H1 (cell line): ENCODE measurements at regions not wholly inside any gene's neighbourhood (a gene's known extent, or its start where the extent isn't known, plus 50 kb on each side); places are given as distances from the start of the nearest gene placed in this dataset.

ENCODE experiments used
- CTCF ChIA-PET: fragments of 300-600 bp; sonication (Branson Sonifier 250); formaldehyde crosslinking; loops from one replicate; lab custom pipeline; 2021; ENCODE audit not compliant: partially characterized antibody; lab: Charles Lee
- POLR2A ChIA-PET: fragments of 300-600 bp; sonication (Branson Sonifier 250); formaldehyde crosslinking; loops from one replicate; lab custom pipeline; 2021; ENCODE audit warnings: inconsistent platforms; ENCODE audit not compliant: partially characterized antibody; lab: Charles Lee
- DNase-seq, 2 experiments: peaks; one replicate each; pipeline versions ENCODE4 v3.0.0 to v3.0.0-alpha.2; 2010 to 2022; ENCODE audit warnings: low spot score in 2 of 2, low read depth in 1 of 2, mixed read lengths in 1 of 2
- FAIRE-seq: peaks from 2 replicates; lab custom pipeline; 2011; peaks lifted over from hg19 to GRCh38; lab: Jason Lieb, UNC
- H2AFZ ChIP-seq: 2 replicates; pipeline ENCODE4 v1.8.1; 2012; ENCODE audit warnings: low read length, inconsistent platforms
- H2AK5ac ChIP-seq: 2 replicates; pipeline ENCODE4 v1.6.1; 2013; ENCODE audit warnings: low read depth, low read length
- H2BK120ac ChIP-seq: replicated peaks from 2 replicates; pipeline ENCODE3; 2013; ENCODE audit warnings: low read depth, low read length, inconsistent platforms
- H2BK12ac ChIP-seq: 2 replicates; pipeline ENCODE4 v1.6.1; 2013; ENCODE audit warnings: low read depth, low read length
- H2BK15ac ChIP-seq: 2 replicates; pipeline ENCODE4 v1.6.1; 2013; ENCODE audit warnings: low read length
- H2BK20ac ChIP-seq: 2 replicates; pipeline ENCODE4 v1.6.1; 2013; ENCODE audit warnings: low read length
- H2BK5ac ChIP-seq: 2 replicates; pipeline ENCODE4 v1.6.1; 2013; ENCODE audit warnings: low read depth, low read length
- H3K14ac ChIP-seq: 2 replicates; pipeline ENCODE4 v1.6.1; 2013; ENCODE audit warnings: inconsistent platforms; ENCODE audit not compliant: insufficient read length
- H3K18ac ChIP-seq: 2 replicates; pipeline ENCODE4 v1.6.1; 2013; ENCODE audit warnings: low read length; ENCODE audit errors: extremely low read depth
- H3K23ac ChIP-seq: 2 replicates; pipeline ENCODE4 v1.6.1; 2013; ENCODE audit warnings: inconsistent platforms; ENCODE audit not compliant: insufficient read length
- H3K23me2 ChIP-seq: 2 replicates; pipeline ENCODE4 v1.6.1; 2013; ENCODE audit warnings: low read depth, low read length
- H3K27ac ChIP-seq: 2 replicates; pipeline ENCODE4 v1.6.1; 2011; ENCODE audit warnings: low read depth, low read length, inconsistent platforms
- H3K27me3 ChIP-seq, 4 experiments: replicated peaks in 1 of 4; 1 replicate in 1 of 4; 2 replicates in 3 of 4; pipeline versions ENCODE4 v1.6.1 to v1.8.1; 2011 to 2013; ENCODE audit warnings: low read length in 3 of 4, mild to moderate bottlenecking in 3 of 4, inconsistent platforms in 2 of 4, mixed read lengths in 2 of 4, moderate library complexity in 1 of 4; ENCODE audit not compliant: control insufficient read depth in 3 of 4, insufficient read depth in 3 of 4; ENCODE audit errors: extremely low read depth in 1 of 4
- H3K36me3 ChIP-seq, 4 experiments: 2 replicates each; pipeline versions ENCODE4 v1.6.1 to v1.8.1; 2011 to 2013; ENCODE audit warnings: mild to moderate bottlenecking in 4 of 4, low read length in 3 of 4, moderate library complexity in 2 of 4, control low read depth in 1 of 4, inconsistent platforms in 1 of 4; ENCODE audit not compliant: insufficient read depth in 4 of 4, control insufficient read depth in 2 of 4
- H3K4ac ChIP-seq: replicated peaks from 2 replicates; pipeline ENCODE3; 2013; ENCODE audit warnings: low read length, low read depth, mixed read lengths, inconsistent platforms; ENCODE audit not compliant: insufficient read length
- H3K4me1 ChIP-seq, 4 experiments: replicated peaks in 1 of 4; 1 replicate in 1 of 4; 2 replicates in 3 of 4; pipeline versions ENCODE4 v1.6.1 to v1.8.1; 2011 to 2013; ENCODE audit warnings: low read length in 3 of 4, inconsistent platforms in 2 of 4, mixed read lengths in 1 of 4; ENCODE audit not compliant: insufficient read depth in 4 of 4, control insufficient read depth in 3 of 4
- H3K4me2 ChIP-seq, 2 experiments: 2 replicates each; pipeline versions ENCODE4 v1.6.1 to v1.8.1; 2011 to 2013; ENCODE audit warnings: low read depth in 2 of 2, low read length in 2 of 2, control low read depth in 1 of 2, inconsistent platforms in 1 of 2, mild to moderate bottlenecking in 1 of 2; ENCODE audit not compliant: insufficient read depth in 1 of 2
- H3K4me3 ChIP-seq, 4 experiments: fragments of 200-600, 300-600 bp in 1 of 4; sonication (generic), shearing (Covaris generic), sonication (Bioruptor Twin) in 1 of 4; 2 replicates each; pipeline versions ENCODE4 v1.5.1 to v1.8.1; 2011 to 2016; ENCODE audit warnings: low read length in 4 of 4, low read depth in 3 of 4, control low read depth in 2 of 4, inconsistent platforms in 2 of 4, mild to moderate bottlenecking in 2 of 4, mixed read lengths in 1 of 4, moderate library complexity in 1 of 4; ENCODE audit not compliant: insufficient read depth in 2 of 4; ENCODE audit errors: extremely low read depth in 1 of 4
- H3K56ac ChIP-seq: replicated peaks from 2 replicates; pipeline ENCODE3; 2013; ENCODE audit warnings: low read depth, mild to moderate bottlenecking, mixed read lengths, low read length, inconsistent platforms; ENCODE audit not compliant: insufficient read length
- H3K79me1 ChIP-seq: 2 replicates; pipeline ENCODE4 v1.6.1; 2013; ENCODE audit warnings: low read depth, low read length, control low read depth
- H3K79me2 ChIP-seq, 2 experiments: 2 replicates each; pipeline versions ENCODE4 v1.6.1 to v1.8.1; 2012 to 2013; ENCODE audit warnings: low read length in 2 of 2, mild to moderate bottlenecking in 2 of 2, inconsistent platforms in 1 of 2; ENCODE audit not compliant: insufficient read depth in 2 of 2, control insufficient read depth in 1 of 2
- H3K9ac ChIP-seq, 4 experiments: replicated peaks in 1 of 4; 1 replicate in 1 of 4; 2 replicates in 3 of 4; pipeline versions ENCODE4 v1.6.1 to v1.8.1; 2011 to 2013; ENCODE audit warnings: low read depth in 3 of 4, low read length in 3 of 4, control low read depth in 2 of 4, mild to moderate bottlenecking in 2 of 4, moderate library complexity in 2 of 4, inconsistent platforms in 1 of 4; ENCODE audit errors: extremely low read depth in 1 of 4
- H3K9me3 ChIP-seq, 2 experiments: 2 replicates each; pipeline versions ENCODE4 v1.6.1 to v1.8.1; 2012 to 2013; ENCODE audit warnings: mild to moderate bottlenecking in 2 of 2, moderate library complexity in 2 of 2, control low read depth in 1 of 2, inconsistent platforms in 1 of 2, low read depth in 1 of 2, low read length in 1 of 2, mixed read lengths in 1 of 2; ENCODE audit not compliant: insufficient read depth in 2 of 2
- H4K20me1 ChIP-seq, 2 experiments: replicated peaks in 1 of 2; 2 replicates each; pipeline versions ENCODE3 to v1.8.1; 2011 to 2013; ENCODE audit warnings: inconsistent platforms in 2 of 2, low read length in 2 of 2, mild to moderate bottlenecking in 1 of 2; ENCODE audit not compliant: insufficient read depth in 2 of 2, control insufficient read depth in 1 of 2
- H4K5ac ChIP-seq: 2 replicates; pipeline ENCODE4 v1.6.1; 2013; ENCODE audit warnings: low read length, low read depth, mixed read lengths, inconsistent platforms; ENCODE audit not compliant: insufficient read length
- H4K8ac ChIP-seq: 2 replicates; pipeline ENCODE4 v1.8.0; 2013; ENCODE audit warnings: mild to moderate bottlenecking, moderate library complexity, low read length, inconsistent platforms; ENCODE audit not compliant: insufficient read depth; ENCODE audit errors: extremely low read depth
- H4K91ac ChIP-seq: replicated peaks from 2 replicates; pipeline ENCODE3; 2013; ENCODE audit warnings: low read length, mixed read lengths, inconsistent platforms; ENCODE audit not compliant: insufficient read length
- CBX5 ChIP-seq: fragments of 300-800, 300-1000 bp; sonication (generic); IDR thresholded peaks from 2 replicates; pipeline ENCODE4 v1.7.1; 2016; ENCODE audit warnings: antibody characterized with exemption, low read length, low read depth
- CREB1 ChIP-seq: IDR thresholded peaks from 2 replicates; pipeline ENCODE4 v1.6.1; 2012; ENCODE audit warnings: inconsistent platforms
- RAD21 ChIP-seq, 2 experiments: IDR thresholded peaks in 1 of 2; conservative IDR thresholded peaks in 1 of 2; 2 replicates each; pipeline ENCODE4 v1.6.1; 2011; ENCODE audit warnings: low read depth in 2 of 2, low read length in 2 of 2, improper control_type of control experiment in 1 of 2, inconsistent platforms in 1 of 2, mild to moderate bottlenecking in 1 of 2, moderate library complexity in 1 of 2
- TCF12 ChIP-seq: IDR thresholded peaks from 2 replicates; pipeline ENCODE4 v1.6.1; 2011; ENCODE audit warnings: low read depth, mild to moderate bottlenecking, low read length
- whole genome bisulfite sequencing, 2 experiments: shearing (Covaris generic) in 1 of 2; methylation state at CpG; one replicate each; pipeline versions ENCODE4 v1.1.6 to v1.1.7; 2013 to 2015; ENCODE audit warnings: low lambda C conversion rate in 2 of 2, mixed read lengths in 2 of 2, inconsistent platforms in 1 of 2, low coverage in 1 of 2, missing lambda C conversion rate in 1 of 2; ENCODE audit not compliant: insufficient replicate concordance in 2 of 2, insufficient coverage in 1 of 2, insufficient read length in 1 of 2; ENCODE audit errors: extremely low coverage in 1 of 2, missing lambda C conversion rate in 1 of 2; 5-methylcytosine and 5-hydroxymethylcytosine counted together
- TF ChIP-seq, protein P1 (sequence below), 3 experiments: IDR thresholded peaks; 1 replicate in 2 of 3; 2 replicates in 1 of 3; pipeline versions ENCODE4 v1.5.1 to v1.6.1; 2011; ENCODE audit warnings: low read length in 3 of 3, mild to moderate bottlenecking in 3 of 3, inconsistent platforms in 2 of 3, low read depth in 1 of 3, moderate library complexity in 1 of 3; ENCODE audit not compliant: insufficient read depth in 1 of 3; ENCODE audit errors: control extremely low read depth in 1 of 3

DNA sequence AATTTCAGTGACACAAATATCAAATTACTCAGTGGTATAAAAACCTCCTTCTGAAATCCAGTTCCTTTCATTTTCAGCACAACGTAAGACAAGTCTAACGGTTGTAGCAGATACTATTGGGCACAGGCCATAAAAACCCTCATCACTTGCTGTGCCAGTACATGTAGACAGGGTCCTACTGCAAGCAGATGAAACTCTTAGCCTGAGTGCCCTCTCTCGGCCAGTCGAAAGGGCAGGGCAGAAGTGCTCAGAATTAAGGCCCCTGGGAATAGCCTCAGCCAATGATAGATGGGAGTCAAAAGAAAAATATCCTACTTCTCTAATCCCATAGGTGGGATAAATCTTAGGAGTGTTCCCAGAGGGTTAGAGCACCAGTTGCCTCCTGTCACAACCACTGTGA is 168.5 kb upstream of the FER start:
- Histone ChIP-seq H4K5ac (no peak overlapping the region), H3K4me3 (no peak overlapping the region), H3K14ac (no peak overlapping the region), H4K20me1 (no peaks in the 10 kb centered on the region), H3K9me3 (peaks cover 9 to 14% of the 10 kb centered on the region in 2 experiments), H3K27me3 (no peaks in the 10 kb centered on the region), H2BK5ac (no peak overlapping the region), H2BK120ac (no peak overlapping the region), H2BK12ac (no peak overlapping the region), H3K36me3 (no peaks in the 10 kb centered on the region), H3K4me1 (no peaks in the 10 kb centered on the region), H4K8ac (no peak overlapping the region), H3K9ac (no peak overlapping the region), H3K4me2 (no peak overlapping the region), H2BK15ac (no peak overlapping the region), H3K27ac (no peak overlapping the region), H3K79me2 (no peaks in the 10 kb centered on the region), H2AK5ac (no peak overlapping the region), H2BK20ac (no peak overlapping the region), H3K79me1 (no peaks in the 10 kb centered on the region; the same call in 1 of the 2 replicates), H3K18ac (no peak overlapping the region), H3K4ac (no peak overlapping the region), H3K23ac (no peak overlapping the region), H4K91ac (no peak overlapping the region), H2AFZ (no peak overlapping the region), H3K23me2 (no peaks in the 10 kb centered on the region), H3K56ac (no peak overlapping the region)
- ChIA-PET CTCF (interaction anchor here (0.7 to 1.0 kb wide), 3 partner anchors 10 to 58 kb away, joined by 3 to 4 read pairs (median 3); no protein-coding TSS in a partner anchor), POLR2A (no interaction called here)
- DNase-seq, result no peak
- FAIRE-seq, result no peak
- TF ChIP-seq RAD21 (IDR thresholded peaks at IDR 0.05 in 1 of 2, conservative IDR thresholded peaks at IDR 0.05 in 1 of 2; ENCODE audit: low read depth in 2 of 2, low read length in 2 of 2), result peak in 1 of 2 experiments; percentile 53; a peak in 3 of 4 replicates
- TF ChIP-seq, protein P1, sequence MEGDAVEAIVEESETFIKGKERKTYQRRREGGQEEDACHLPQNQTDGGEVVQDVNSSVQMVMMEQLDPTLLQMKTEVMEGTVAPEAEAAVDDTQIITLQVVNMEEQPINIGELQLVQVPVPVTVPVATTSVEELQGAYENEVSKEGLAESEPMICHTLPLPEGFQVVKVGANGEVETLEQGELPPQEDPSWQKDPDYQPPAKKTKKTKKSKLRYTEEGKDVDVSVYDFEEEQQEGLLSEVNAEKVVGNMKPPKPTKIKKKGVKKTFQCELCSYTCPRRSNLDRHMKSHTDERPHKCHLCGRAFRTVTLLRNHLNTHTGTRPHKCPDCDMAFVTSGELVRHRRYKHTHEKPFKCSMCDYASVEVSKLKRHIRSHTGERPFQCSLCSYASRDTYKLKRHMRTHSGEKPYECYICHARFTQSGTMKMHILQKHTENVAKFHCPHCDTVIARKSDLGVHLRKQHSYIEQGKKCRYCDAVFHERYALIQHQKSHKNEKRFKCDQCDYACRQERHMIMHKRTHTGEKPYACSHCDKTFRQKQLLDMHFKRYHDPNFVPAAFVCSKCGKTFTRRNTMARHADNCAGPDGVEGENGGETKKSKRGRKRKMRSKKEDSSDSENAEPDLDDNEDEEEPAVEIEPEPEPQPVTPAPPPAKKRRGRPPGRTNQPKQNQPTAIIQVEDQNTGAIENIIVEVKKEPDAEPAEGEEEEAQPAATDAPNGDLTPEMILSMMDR (IDR thresholded peaks at IDR 0.05; ENCODE audit: control extremely low read depth in 1 of 3, insufficient read depth in 1 of 3, low read depth in 1 of 3, low read length in 3 of 3), result peak; percentile 3 to 40 (median 12)
- TF ChIP-seq CREB1, result no peak
- no peak for TF ChIP-seq CBX5
- TF ChIP-seq TCF12, result no peak
- WGBS, 2 experiments, result 84% methylated on average over 4 of the region's 4 CpGs; no CpG with 5 or more reads in 1 of the 2 experiments
